Coronary artery (tissue), 2 donors: ENCODE measurements at regions not wholly inside any gene's neighbourhood (a gene's known extent, or its start where the extent isn't known, plus 50 kb on each side); places are given as distances from the start of the nearest gene placed in this dataset.

Experiments used
- DNase-seq: peaks from one replicate; pipeline ENCODE4 v3.0.0-alpha.2; 2017; ENCODE audit warnings: low spot score
- H3K27ac ChIP-seq, 2 donors: fragments of 200-600 bp; sonication (generic); one replicate each; pipeline ENCODE4 v1.5.1; 2016 to 2019
- H3K4me3 ChIP-seq: fragments of 200-600 bp; sonication (generic); 2 replicates; pipeline ENCODE4 v1.5.1; 2016; ENCODE audit warnings: mild to moderate bottlenecking, moderate library complexity
- CTCF ChIP-seq: fragments of 200-600 bp; sonication (generic); IDR thresholded peaks from one replicate; pipeline ENCODE4 v1.5.1; 2019; ENCODE audit warnings: antibody characterized with exemption

- no peak for DNase-seq
- H3K4me3 ChIP-seq = no peak overlapping the region
- H3K27ac ChIP-seq = no peak overlapping the region
- no peak for TF ChIP-seq CTCF
Measured at GRCh38 chr2:2950403-2950952, 427.1 kb downstream of the EIPR1 start.

GRCh38 chr2:2947406-2947805, 430.2 kb downstream of the EIPR1 start:
- Histone ChIP-seq H3K27ac (no peak overlapping the region), H3K4me3 (no peak overlapping the region)
- no peak for DNase-seq
- TF ChIP-seq CTCF = no peak

DNA sequence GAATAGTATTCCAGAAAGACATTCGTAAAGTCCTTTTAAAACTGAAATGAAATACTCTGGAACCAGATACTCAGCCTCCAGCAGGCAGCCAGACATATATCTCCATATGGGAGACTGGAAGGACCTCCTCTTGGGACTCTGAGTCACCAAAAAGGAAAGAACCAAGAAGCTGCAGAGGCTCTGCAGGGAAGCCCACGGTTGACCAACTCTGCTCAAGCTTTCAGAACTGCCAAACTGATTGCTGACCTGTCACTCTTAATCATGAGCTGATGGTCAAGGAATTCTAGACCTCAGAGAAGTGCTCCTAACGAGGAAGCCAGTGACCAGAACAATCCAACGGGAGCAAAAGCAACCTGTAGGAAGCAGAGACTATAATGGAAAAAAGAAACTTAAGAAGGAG, 434.7 kb downstream of the EIPR1 start:
- Histone ChIP-seq H3K4me3 (no peak overlapping the region), H3K27ac (no peak overlapping the region)
- DNase-seq = no peak
- no peak for TF ChIP-seq CTCF

GRCh38 chr2:2942225-2942624, 435.4 kb downstream of the EIPR1 start:
- no peak overlapping the region for H3K27ac ChIP-seq
- TF ChIP-seq CTCF = no peak
- DNase-seq = no peak
- H3K4me3 ChIP-seq = no peak overlapping the region

GRCh38 chr2:2941205-2941604, 436.4 kb downstream of the EIPR1 start:
- no peak overlapping the region for H3K4me3 ChIP-seq
- no peak overlapping the region for H3K27ac ChIP-seq
- TF ChIP-seq CTCF = no peak
- DNase-seq = no peak

- no peak for DNase-seq
- TF ChIP-seq CTCF = no peak
- Histone ChIP-seq H3K4me3 (no peak overlapping the region), H3K27ac (no peak overlapping the region)
Measured at GRCh38 chr2:2940702-2941101, 436.9 kb downstream of the EIPR1 start.

DNA sequence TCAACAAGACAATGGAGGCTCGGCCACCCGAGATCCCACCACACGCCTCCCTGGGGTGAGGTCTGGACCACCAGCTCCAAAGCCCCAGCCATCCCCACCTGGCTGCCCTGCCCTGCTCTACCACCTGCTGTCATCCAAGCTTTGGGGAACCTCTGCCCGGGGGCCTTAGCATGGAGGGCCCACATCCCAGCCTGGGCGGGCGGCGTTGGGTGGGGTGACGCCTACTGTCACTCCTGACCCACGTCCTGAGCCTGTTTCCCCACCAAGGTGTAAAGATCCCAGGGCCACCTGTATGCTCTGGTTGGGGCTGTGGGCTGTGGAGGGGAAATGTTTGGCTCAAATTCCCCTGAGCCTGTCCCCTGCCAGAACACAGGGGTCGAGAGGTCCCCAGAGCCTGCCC, 437.6 kb downstream of the EIPR1 start:
- no peak for DNase-seq

More for the DNA sequence above, 437.6 kb downstream of the EIPR1 start:
- no peak overlapping the region for H3K4me3 ChIP-seq
- no peak overlapping the region for H3K27ac ChIP-seq
- TF ChIP-seq CTCF = no peak
